ENCODE measurements at regions not wholly inside any gene's neighbourhood (a gene's known extent, or its start where the extent isn't known, plus 50 kb on each side); places are given as distances from the start of the nearest gene placed in this dataset.

GRCh38 chr2:120669121-120669952, 66.3 kb upstream of the GLI2 start:
- TF ChIP-seq POLR2AphosphoS5 (IDR thresholded peaks at IDR 0.05; ENCODE audit: low read depth, low read length) (no peak), SPI1 (IDR thresholded peaks at IDR 0.05; ENCODE audit: low read depth, low read length) (no peak), TAF1 (IDR thresholded peaks at IDR 0.05; ENCODE audit: low read depth, low read length) (no peak), PAX5 (IDR thresholded peaks at IDR 0.05; ENCODE audit: insufficient read depth, low read length, severe bottlenecking) (no peak)

Measured in GM12891 (cell line).